PC-3 (cell line): ENCODE measurements at regions not wholly inside any gene's neighbourhood (a gene's known extent, or its start where the extent isn't known, plus 50 kb on each side); places are given as distances from the start of the nearest gene placed in this dataset.

ENCODE experiments used
- ATAC-seq: fragments of 200-7000 bp; cut with Tn5 transposase; 2 replicates; pipeline ENCODE4 v1.9.1; 2020; ENCODE audit warnings: mild to moderate bottlenecking, moderate library complexity
- BruUV-seq: library from RNA; stranded (reverse); fragments of 400-500 nt; replicated peaks from 2 replicates; lab custom pipeline; 2021; lab: Mats Ljungman, UMichigan
- CTCF ChIA-PET: fragments of 300-600 bp; sonication (Branson Sonifier 250); formaldehyde crosslinking; loops from one replicate; lab custom pipeline; 2022; ENCODE audit warnings: antibody characterized with exemption; lab: Charles Lee
- POLR2A ChIA-PET: fragments of 300-600 bp; sonication (Branson Sonifier 250); formaldehyde crosslinking; loops from one replicate; lab custom pipeline; 2022; ENCODE audit warnings: antibody characterized with exemption; ENCODE audit not compliant: unreplicated experiment; lab: Charles Lee
- DNase-seq: peaks from one replicate; pipeline ENCODE4 v3.0.0-alpha.2; 2015
- H2AFZ ChIP-seq: fragments of 300-600 bp; sonication (generic); 2 replicates; pipeline ENCODE4 v1.6.0; 2016; ENCODE audit warnings: antibody characterized with exemption, low read length
- H3F3A ChIP-seq: fragments of 300-600 bp; sonication (generic); one replicate; pipeline ENCODE4 v1.6.0; 2017; ENCODE audit warnings: antibody characterized with exemption, low read length, control low read depth, mild to moderate bottlenecking; ENCODE audit not compliant: unreplicated experiment
- H3K27ac ChIP-seq: fragments of 300-600 bp; sonication (generic); 2 replicates; pipeline ENCODE4 v1.5.1; 2016; ENCODE audit warnings: mild to moderate bottlenecking, low read length
- H3K27me3 ChIP-seq: fragments of 300-600 bp; sonication (generic); 2 replicates; pipeline ENCODE4 v1.6.1; 2016; ENCODE audit warnings: low read length, mixed read lengths
- H3K36me3 ChIP-seq: fragments of 300-600 bp; sonication (generic); 2 replicates; pipeline ENCODE4 v1.6.1; 2016; ENCODE audit warnings: low read depth, mixed run types, low read length, mixed read lengths
- H3K4me1 ChIP-seq: fragments of 300-600 bp; sonication (generic); 2 replicates; pipeline ENCODE4 v1.5.1; 2016; ENCODE audit warnings: low read length; ENCODE audit not compliant: insufficient read depth
- H3K4me2 ChIP-seq: fragments of 300-600 bp; sonication (generic); 2 replicates; pipeline ENCODE4 v1.6.0; 2016; ENCODE audit warnings: low read length
- H3K4me3 ChIP-seq: fragments of 300-600 bp; sonication (generic); 2 replicates; pipeline ENCODE4 v1.5.1; 2016; ENCODE audit warnings: mild to moderate bottlenecking, low read length, mixed read lengths
- H3K79me2 ChIP-seq: fragments of 300-600 bp; sonication (generic); 2 replicates; pipeline ENCODE4 v1.6.1; 2017; ENCODE audit warnings: low read length, mixed read lengths
- H3K9ac ChIP-seq: fragments of 300-600 bp; sonication (generic); 2 replicates; pipeline ENCODE4 v1.6.0; 2016; ENCODE audit warnings: mild to moderate bottlenecking, low read length
- H3K9me2 ChIP-seq: fragments of 300-600 bp; sonication (generic); replicated peaks from 2 replicates; pipeline ENCODE4 v1.6.1; 2016; ENCODE audit warnings: mixed run types, low read length, mixed read lengths
- H3K9me3 ChIP-seq: fragments of 300-600 bp; sonication (generic); 2 replicates; pipeline ENCODE4 v1.6.1; 2016; ENCODE audit warnings: low read length, mixed read lengths
- H4K20me1 ChIP-seq: fragments of 300-600 bp; sonication (generic); 2 replicates; pipeline ENCODE4 v1.6.1; 2016; ENCODE audit warnings: low read length, mixed read lengths
- CTCF ChIP-seq: fragments of 300-600 bp; sonication (generic); conservative IDR thresholded peaks from 2 replicates; pipeline ENCODE4 v1.5.1; 2017; ENCODE audit warnings: antibody characterized with exemption, low read depth, mild to moderate bottlenecking, low read length
- EZH2 ChIP-seq: fragments of 300-600 bp; sonication (generic); IDR thresholded peaks from one replicate; pipeline ENCODE4 v1.6.1; 2017; ENCODE audit warnings: antibody characterized with exemption, mild to moderate bottlenecking, low read length; ENCODE audit not compliant: unreplicated experiment
- EZH2phosphoT487 ChIP-seq: fragments of 300-600 bp; sonication (generic); IDR thresholded peaks from 2 replicates; pipeline ENCODE4 v1.6.1; 2018; ENCODE audit warnings: mild to moderate bottlenecking, antibody characterized with exemption, low read length, borderline replicate concordance
- intact Hi-C: fragments of 100-400 bp; cut with micrococcal nuclease; formaldehyde crosslinking; loops from 2 replicates; pipeline ENCODE4 v1.9.0; 2023

GRCh38 chr14:97930166-97930565 lies 1133.0 kb downstream of the VRK1 start:
- Histone ChIP-seq H3K4me1 (no peaks in the 10 kb centered on the region), H2AFZ (no peak overlapping the region), H3K9me2 (no peaks in the 10 kb centered on the region), H3K79me2 (no peaks in the 10 kb centered on the region), H3K27me3 (peaks cover 10% of the 10 kb centered on the region; the same call in 1 of the 2 replicates), H3K9me3 (no peaks in the 10 kb centered on the region), H3F3A (no peaks in the 10 kb centered on the region), H3K27ac (no peak overlapping the region), H3K4me3 (no peak overlapping the region), H3K36me3 (no peaks in the 10 kb centered on the region), H3K9ac (no peak overlapping the region), H3K4me2 (no peak overlapping the region), H4K20me1 (no peaks in the 10 kb centered on the region)
- no peak for ATAC-seq
- BruUV-seq = no TSS peak
- CTCF ChIA-PET = no interaction called here
- intact Hi-C loops = no loop called here
- no peak for DNase-seq
- POLR2A ChIA-PET = no interaction called here
- TF ChIP-seq EZH2phosphoT487 = no peak
- no peak for TF ChIP-seq CTCF
- no peak for TF ChIP-seq EZH2

DNA sequence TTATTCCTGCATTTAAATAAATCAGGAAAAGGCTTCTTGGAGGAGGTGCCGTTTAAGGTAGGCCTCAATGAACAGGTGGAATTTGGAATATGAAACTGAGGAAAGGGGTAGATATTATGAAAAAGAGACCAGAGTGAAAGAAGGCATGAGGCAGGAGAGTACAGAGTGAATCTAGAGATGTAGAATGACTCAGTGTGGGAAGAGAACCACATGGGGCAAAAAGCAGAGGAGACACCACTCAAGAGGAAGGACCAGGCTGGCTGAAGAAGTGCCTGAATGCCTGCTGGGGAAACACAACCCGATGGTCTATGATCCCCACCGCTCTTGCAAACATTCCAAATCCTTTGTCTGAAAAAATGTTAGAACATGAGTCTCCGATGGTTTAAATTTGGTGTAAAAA lies 1134.1 kb downstream of the VRK1 start:
- no peaks in the 10 kb centered on the region for H3K4me1 ChIP-seq
- no peak for ATAC-seq
- H3K9me3 ChIP-seq = no peaks in the 10 kb centered on the region
- H2AFZ ChIP-seq = no peak overlapping the region
- no peak overlapping the region for H3K4me3 ChIP-seq
- no peak for DNase-seq
- H4K20me1 ChIP-seq = no peaks in the 10 kb centered on the region
- H3K27ac ChIP-seq = no peak overlapping the region
- H3K27me3 ChIP-seq = peaks cover 10% of the 10 kb centered on the region; the same call in 1 of the 2 replicates
- no peak overlapping the region for H3K4me2 ChIP-seq
- POLR2A ChIA-PET = no interaction called here
- no peaks in the 10 kb centered on the region for H3F3A ChIP-seq
- TF ChIP-seq EZH2phosphoT487 = no peak
- TF ChIP-seq CTCF = no peak
- no peak for TF ChIP-seq EZH2
- no TSS peak for BruUV-seq
- intact Hi-C loops = no loop called here
- no peaks in the 10 kb centered on the region for H3K79me2 ChIP-seq
- CTCF ChIA-PET = no interaction called here
- H3K9ac ChIP-seq = no peak overlapping the region
- no peaks in the 10 kb centered on the region for H3K9me2 ChIP-seq
- no peaks in the 10 kb centered on the region for H3K36me3 ChIP-seq

- Histone ChIP-seq H3K9me2 (no peaks in the 10 kb centered on the region), H3K36me3 (no peaks in the 10 kb centered on the region), H3K4me2 (no peak overlapping the region), H3K79me2 (no peaks in the 10 kb centered on the region), H3K9me3 (no peaks in the 10 kb centered on the region), H3K4me3 (no peak overlapping the region), H4K20me1 (no peaks in the 10 kb centered on the region), H3K9ac (no peak overlapping the region), H3K4me1 (no peaks in the 10 kb centered on the region), H3K27ac (no peak overlapping the region), H3K27me3 (no peaks in the 10 kb centered on the region), H3F3A (no peaks in the 10 kb centered on the region), H2AFZ (no peak overlapping the region)
- intact Hi-C loops = no loop called here
- DNase-seq (no peak), ATAC-seq (no peak)
- no peak for TF ChIP-seq EZH2
- no peak for TF ChIP-seq CTCF
- TF ChIP-seq EZH2phosphoT487 = no peak
- ChIA-PET POLR2A (no interaction called here), CTCF (no interaction called here)
- BruUV-seq = no TSS peak
Measured at GRCh38 chr14:97942921-97943320, 1145.7 kb downstream of the VRK1 start.
